K562 (cell line): ENCODE measurements at regions not wholly inside any gene's neighbourhood (a gene's known extent, or its start where the extent isn't known, plus 50 kb on each side); places are given as distances from the start of the nearest gene placed in this dataset.

Source experiments
- ATAC-seq: fragments of 200-7000 bp; cut with Tn5 transposase; 3 replicates; pipeline ENCODE4 v1.9.1; 2020; ENCODE audit warnings: moderate library complexity
- BruUV-seq: library from RNA; stranded (reverse); fragments of 400-500 nt; replicated peaks from 2 replicates; lab custom pipeline; 2021; lab: Mats Ljungman, UMichigan
- CTCF ChIA-PET: fragments of 300-600 bp; formaldehyde crosslinking; extraction: SDS; loops from one replicate; lab custom pipeline; 2021; ENCODE audit warnings: low intra/inter-chr PET ratio; lab: Yijun Ruan, JAX
- POLR2A ChIA-PET: fragments of 300-600, 350-650 bp; sonication (Branson Sonifier 250); formaldehyde crosslinking; extraction: SDS; loops from one replicate; lab custom pipeline; 2021; ENCODE audit warnings: antibody characterized with exemption, inconsistent platforms; lab: Yijun Ruan, JAX
- DNase-seq, 4 experiments: peaks; one replicate each; pipeline versions ENCODE4 v3.0.0 to v3.0.0-alpha.2; 2011 to 2018; ENCODE audit warnings: low spot score in 3 of 4, mixed read lengths in 3 of 4; ENCODE audit errors: extremely low read depth in 1 of 4
- FAIRE-seq: peaks from 2 replicates; lab custom pipeline; 2011; peaks lifted over from hg19 to GRCh38; lab: Jason Lieb, UNC
- H2AFZ ChIP-seq: 2 replicates; pipeline ENCODE4 v1.6.0; 2011; ENCODE audit warnings: low read depth, low read length, control low read depth, inconsistent platforms
- H3K27ac ChIP-seq: fragments of 200-600 bp; 3 replicates; pipeline ENCODE4 v1.8.0; 2011; ENCODE audit warnings: low read depth, mild to moderate bottlenecking, control low read depth, inconsistent platforms, low read length, moderate library complexity, mixed read lengths; ENCODE audit errors: extremely low read depth
- H3K27me3 ChIP-seq, 2 experiments: fragments of 300-600 bp in 1 of 2; 2 replicates in 1 of 2; 3 replicates in 1 of 2; pipeline versions ENCODE4 v1.6.0 to v1.8.0; 2011; ENCODE audit warnings: inconsistent platforms in 2 of 2, low read length in 2 of 2, mild to moderate bottlenecking in 1 of 2, mixed read lengths in 1 of 2, moderate library complexity in 1 of 2; ENCODE audit not compliant: control insufficient read depth in 2 of 2, insufficient read depth in 2 of 2
- H3K36me3 ChIP-seq: fragments of 300-600 bp; 3 replicates; pipeline ENCODE4 v1.8.0; 2011; ENCODE audit warnings: mild to moderate bottlenecking, low read length, inconsistent platforms; ENCODE audit not compliant: control insufficient read depth, insufficient read depth
- H3K4me1 ChIP-seq, 2 experiments: fragments of 200-600 bp in 1 of 2; replicated peaks in 1 of 2; 2 replicates in 1 of 2; 3 replicates in 1 of 2; pipeline versions ENCODE4 v1.5.1 to v1.8.0; 2011; ENCODE audit warnings: inconsistent platforms in 2 of 2, low read length in 2 of 2, mild to moderate bottlenecking in 1 of 2, mixed read lengths in 1 of 2, moderate library complexity in 1 of 2; ENCODE audit not compliant: control insufficient read depth in 2 of 2, insufficient read depth in 2 of 2
- H3K4me2 ChIP-seq: 2 replicates; pipeline ENCODE4 v1.6.1; 2011; ENCODE audit warnings: low read length, control low read depth, inconsistent platforms, mixed read lengths; ENCODE audit not compliant: insufficient read depth
- H3K4me3 ChIP-seq: fragments of 200-600 bp; sonication (generic), shearing (Covaris generic); 2 replicates; pipeline ENCODE4 v1.5.1; 2016; ENCODE audit warnings: control low read depth, inconsistent platforms
- H3K79me2 ChIP-seq: fragments of 200-600 bp; 3 replicates; pipeline ENCODE4 v1.8.0; 2011; ENCODE audit warnings: low read length, inconsistent platforms; ENCODE audit not compliant: control insufficient read depth, insufficient read depth
- H3K9ac ChIP-seq, 2 experiments: 2 replicates each; pipeline versions ENCODE4 v1.6.0 to v1.6.1; 2011; ENCODE audit warnings: low read depth in 2 of 2, low read length in 2 of 2, control low read depth in 1 of 2, inconsistent platforms in 1 of 2, mild to moderate bottlenecking in 1 of 2, mixed read lengths in 1 of 2; ENCODE audit not compliant: insufficient read depth in 1 of 2
- H3K9me1 ChIP-seq: one replicate; pipeline ENCODE4 v1.6.0; 2011; ENCODE audit warnings: inconsistent platforms, mild to moderate bottlenecking, low read length, moderate library complexity; ENCODE audit not compliant: control insufficient read depth, insufficient read depth
- H3K9me3 ChIP-seq: replicated peaks from 2 replicates; pipeline ENCODE4 v1.5.1; 2011; ENCODE audit warnings: low read depth, low read length, inconsistent platforms; ENCODE audit not compliant: control insufficient read depth, insufficient read depth
- H4K20me1 ChIP-seq: replicated peaks from 2 replicates; pipeline ENCODE4 v1.6.1; 2011; ENCODE audit warnings: low read length, inconsistent platforms, mixed read lengths; ENCODE audit not compliant: control insufficient read depth, insufficient read depth
- CTCF ChIP-seq, 3 experiments: IDR thresholded peaks in 2 of 3; conservative IDR thresholded peaks in 1 of 3; 2 replicates each; pipeline ENCODE4 v1.5.1; 2011 to 2012; ENCODE audit warnings: low read length in 3 of 3, mild to moderate bottlenecking in 3 of 3, control low read depth in 2 of 3, improper control_type of control experiment in 1 of 3, inconsistent platforms in 1 of 3, low read depth in 1 of 3, mixed read lengths in 1 of 3, moderate library complexity in 1 of 3; ENCODE audit not compliant: insufficient read depth in 2 of 3
- EP300 ChIP-seq: IDR thresholded peaks from 2 replicates; pipeline ENCODE4 v1.6.1; 2012; ENCODE audit warnings: low read length, improper control_type of control experiment
- FOXJ2 ChIP-seq: fragments of 200-800 bp; sonication (Bioruptor generic); IDR thresholded peaks from 2 replicates; pipeline ENCODE4 v1.6.1; 2016; ENCODE audit warnings: missing genetic modification characterization, missing compliant biosample characterization
- HMG20B ChIP-seq: fragments of 250-450 bp; sonication (Bioruptor Pico); IDR thresholded peaks from 2 replicates; pipeline ENCODE4 v1.5.0; 2021; ENCODE audit warnings: mild to moderate bottlenecking
- MCM2 ChIP-seq: fragments of 450-650 bp; IDR thresholded peaks from 2 replicates; pipeline ENCODE4 v1.6.1; 2017; ENCODE audit warnings: low read depth, mild to moderate bottlenecking
- MXI1 ChIP-seq: IDR thresholded peaks from 2 replicates; pipeline ENCODE4 v1.6.1; 2011; ENCODE audit warnings: low read depth, mild to moderate bottlenecking, improper control_type of control experiment, low read length
- POLR2B ChIP-seq: fragments of 450-650 bp; IDR thresholded peaks from 2 replicates; pipeline ENCODE4 v1.6.1; 2018; ENCODE audit warnings: low read depth; ENCODE audit not compliant: partially characterized antibody
- RFX7 ChIP-seq: fragments of 250-450 bp; sonication (Bioruptor Pico); IDR thresholded peaks from 2 replicates; pipeline ENCODE4 v1.5.1; 2021; ENCODE audit warnings: mild to moderate bottlenecking
- SIRT6 ChIP-seq: IDR thresholded peaks from one replicate; pipeline ENCODE4 v1.6.1; 2012; ENCODE audit warnings: low read depth, mild to moderate bottlenecking, control low read depth, inconsistent platforms, low read length, moderate library complexity
- SLC30A9 ChIP-seq: fragments of 250-450 bp; sonication (Bioruptor Pico); IDR thresholded peaks from 2 replicates; pipeline ENCODE4 v1.8.0; 2022; ENCODE audit warnings: mild to moderate bottlenecking, moderate library complexity
- SOX6 ChIP-seq: fragments of 450-650 bp; IDR thresholded peaks from 2 replicates; pipeline ENCODE4 v1.6.1; 2014; ENCODE audit warnings: mild to moderate bottlenecking
- STAT5A ChIP-seq: IDR thresholded peaks from 2 replicates; pipeline ENCODE4 v1.6.1; 2012; ENCODE audit warnings: low read length, inconsistent platforms, borderline replicate concordance
- TAF9B ChIP-seq: fragments of 450-650 bp; IDR thresholded peaks from 2 replicates; pipeline ENCODE4 v1.6.1; 2018; ENCODE audit warnings: mild to moderate bottlenecking; ENCODE audit not compliant: partially characterized antibody
- TARDBP ChIP-seq: fragments of 450-650 bp; IDR thresholded peaks from 2 replicates; pipeline ENCODE4 v1.6.1; 2016
- TFAP4 ChIP-seq: sonication (generic); formaldehyde crosslinking; IDR thresholded peaks from 2 replicates; pipeline ENCODE4 v1.8.0; 2022; ENCODE audit warnings: missing genetic modification reagents, mild to moderate bottlenecking, moderate library complexity, borderline replicate concordance
- ZKSCAN1 ChIP-seq: fragments of 150-350 bp; IDR thresholded peaks from 2 replicates; pipeline ENCODE4 v1.6.1; 2016; ENCODE audit warnings: low read depth, low read length
- ZNF311 ChIP-seq: fragments of 250-450 bp; sonication (Bioruptor Pico); IDR thresholded peaks from 2 replicates; pipeline ENCODE4 v1.4.0; 2020; ENCODE audit warnings: mild to moderate bottlenecking, moderate library complexity
- ZNF695 ChIP-seq: fragments of 450-650 bp; formaldehyde crosslinking; IDR thresholded peaks from 2 replicates; pipeline ENCODE4 v1.4.0; 2020; ENCODE audit warnings: mild to moderate bottlenecking, moderate library complexity
- WGBS: fragments of 100-300 bp; shearing (Covaris generic); methylation state at CpG from one replicate; pipeline ENCODE4 v1.1.6; 2016; ENCODE audit warnings: low coverage, mixed read lengths; ENCODE audit not compliant: insufficient coverage; ENCODE audit errors: missing lambda C conversion rate; 5-methylcytosine and 5-hydroxymethylcytosine counted together
- in situ Hi-C: fragments of 300-500 bp; cut with MboI; formaldehyde crosslinking; loops from 4 replicates; pipeline ENCODE4 v1.15.0; 2018; ENCODE audit warnings: inconsistent platforms, mixed read lengths
- intact Hi-C: fragments of 100-400 bp; cut with micrococcal nuclease; formaldehyde crosslinking; loops from 2 replicates; pipeline ENCODE4 v1.14.2; 2022

GRCh38 chr5:66326276-66326675, 182.2 kb downstream of the SREK1 start:
- in situ Hi-C loops = no loop called here

More at GRCh38 chr5:66326276-66326675, 182.2 kb downstream of the SREK1 start:
- Histone ChIP-seq H2AFZ (no peak overlapping the region), H3K9ac (no peak overlapping the region), H3K4me3 (no peak overlapping the region), H3K36me3 (no peaks in the 10 kb centered on the region), H3K27me3 (peaks cover 4 to 6% of the 10 kb centered on the region in 2 experiments; a peak in 3 of 5 replicates), H3K79me2 (no peaks in the 10 kb centered on the region), H3K27ac (no peak overlapping the region), H3K9me1 (no peaks in the 10 kb centered on the region), H3K9me3 (no peaks in the 10 kb centered on the region), H3K4me2 (no peak overlapping the region), H3K4me1 (no peaks in the 10 kb centered on the region), H4K20me1 (no peaks in the 10 kb centered on the region)
- intact Hi-C loops = no loop called here
- ChIA-PET POLR2A (no interaction called here), CTCF (no interaction called here)
- TF ChIP-seq TAF9B (no peak), ZKSCAN1 (no peak), ZNF311 (no peak), ZNF695 (no peak), SLC30A9 (CRISPR knock-in tag) (no peak), RFX7 (CRISPR knock-in tag) (no peak), EP300 (no peak), MXI1 (no peak), POLR2B (no peak), FOXJ2 (tag) (no peak), STAT5A (no peak), TFAP4 (CRISPR knock-in tag) (no peak), MCM2 (no peak), SIRT6 (no peak), CTCF (IDR thresholded peaks at IDR 0.05 in 2 of 3, conservative IDR thresholded peaks at IDR 0.05 in 1 of 3; ENCODE audit: insufficient read depth in 2 of 3, low read depth in 1 of 3, low read length in 3 of 3) (no peak), TARDBP (no peak), SOX6 (no peak), HMG20B (CRISPR knock-in tag) (no peak)
- BruUV-seq = no TSS peak
- DNase-seq = no peak
- 0% methylated on average over 1 of the region's 1 CpG for WGBS
- FAIRE-seq = no peak
- ATAC-seq = no peak
